B cell (primary cell): ENCODE measurements at regions not wholly inside any gene's neighbourhood (a gene's known extent, or its start where the extent isn't known, plus 50 kb on each side); places are given as distances from the start of the nearest gene placed in this dataset.

Experiments
- ATAC-seq: fragments of 200-7000 bp; cut with Tn5 transposase; one replicate; pipeline ENCODE4 v1.10.0; 2021; ENCODE audit warnings: low read depth, mild to moderate bottlenecking, moderate number of reproducible peaks, moderate library complexity
- CTCF ChIA-PET: fragments of 350-600 bp; sonication (Branson Sonifier 250); formaldehyde crosslinking; loops from one replicate; lab custom pipeline; 2021; ENCODE audit warnings: antibody characterized with exemption, inconsistent platforms; lab: Charles Lee
- POLR2A ChIA-PET: fragments of 350-600 bp; sonication (Branson Sonifier 250); formaldehyde crosslinking; loops from one replicate; lab custom pipeline; 2021; ENCODE audit warnings: antibody characterized with exemption; lab: Charles Lee
- DNase-seq: peaks from one replicate; pipeline ENCODE4 v3.0.0; 2013
- H2AFZ ChIP-seq: 2 replicates; pipeline ENCODE4 v1.6.1; 2012; ENCODE audit warnings: mild to moderate bottlenecking, low read depth, low read length; ENCODE audit not compliant: insufficient read depth, poor library complexity, severe bottlenecking
- H3K27ac ChIP-seq, 2 donors: 1 replicate in 1 of 2; 2 replicates in 1 of 2; pipeline ENCODE4 v1.5.1; 2012 to 2013; ENCODE audit warnings: low read length in 2 of 2, mild to moderate bottlenecking in 2 of 2, moderate library complexity in 1 of 2
- H3K27me3 ChIP-seq, 4 experiments: fragments of 200-600 bp in 1 of 4; sonication (generic) in 1 of 4; replicated peaks in 1 of 4; 1 replicate in 2 of 4; 2 replicates in 2 of 4; pipeline versions ENCODE4 v1.6.1 to v1.7.0; 2013 to 2016; ENCODE audit warnings: low read length in 3 of 4, mild to moderate bottlenecking in 2 of 4, mixed read lengths in 1 of 4, moderate library complexity in 1 of 4; ENCODE audit not compliant: insufficient read depth in 4 of 4, control insufficient read depth in 3 of 4; ENCODE audit errors: control extremely low read depth in 1 of 4
- H3K36me3 ChIP-seq, 2 experiments: replicated peaks in 1 of 2; 1 replicate in 1 of 2; 2 replicates in 1 of 2; pipeline versions ENCODE4 v1.6.1 to v1.7.1; 2013; ENCODE audit warnings: low read length in 1 of 2; ENCODE audit not compliant: insufficient read depth in 2 of 2, control insufficient read depth in 1 of 2; ENCODE audit errors: control extremely low read depth in 1 of 2, extremely low read depth in 1 of 2
- H3K4me1 ChIP-seq, 2 donors: fragments of 200-600 bp in 1 of 2; sonication (generic) in 1 of 2; 1 replicate in 1 of 2; 2 replicates in 1 of 2; pipeline versions ENCODE4 v1.5.1 to v1.6.1; 2013 to 2017; ENCODE audit warnings: low read length in 2 of 2; ENCODE audit not compliant: control insufficient read depth in 2 of 2, insufficient read depth in 2 of 2
- H3K4me2 ChIP-seq: replicated peaks from 2 replicates; pipeline ENCODE3; 2012; ENCODE audit warnings: mild to moderate bottlenecking, low read depth, low read length; ENCODE audit not compliant: poor library complexity, severe bottlenecking
- H3K4me3 ChIP-seq, 5 experiments: fragments of 200-600 bp in 1 of 5; sonication (generic) in 1 of 5; 1 replicate in 3 of 5; 2 replicates in 2 of 5; pipeline versions ENCODE4 v1.5.1 to v1.7.0; 2011 to 2016; ENCODE audit warnings: low read length in 4 of 5, mild to moderate bottlenecking in 4 of 5, low read depth in 2 of 5, control low read depth in 1 of 5, moderate library complexity in 1 of 5; ENCODE audit not compliant: insufficient read depth in 1 of 5; ENCODE audit errors: control extremely low read depth in 1 of 5, extremely low read depth in 1 of 5
- H3K79me2 ChIP-seq: fragments of 200-600 bp; sonication (generic); one replicate; pipeline ENCODE4 v1.6.0; 2016; ENCODE audit warnings: low read length; ENCODE audit not compliant: control insufficient read depth, insufficient read depth
- H3K9ac ChIP-seq: fragments of 200-600 bp; sonication (generic); 2 replicates; pipeline ENCODE4 v1.6.1; 2017; ENCODE audit warnings: mild to moderate bottlenecking, low read length, moderate library complexity
- H3K9me3 ChIP-seq, 3 donors: one replicate each; pipeline versions ENCODE4 v1.6.1 to v1.7.1; 2013; ENCODE audit warnings: low read length in 2 of 3; ENCODE audit not compliant: control insufficient read depth in 2 of 3, insufficient read depth in 1 of 3; ENCODE audit errors: control extremely low read depth in 1 of 3
- H4K20me1 ChIP-seq: 2 replicates; pipeline ENCODE4 v1.6.0; 2012; ENCODE audit warnings: mild to moderate bottlenecking, low read length; ENCODE audit not compliant: insufficient read depth, control insufficient read depth, poor library complexity, severe bottlenecking
- H3K27ac Mint-ChIP-seq: one replicate; pipeline ENCODE4 v1.8.0; 2021; ENCODE audit warnings: mixed read lengths
- H3K27me3 Mint-ChIP-seq: one replicate; pipeline ENCODE4 v1.8.0; 2021; ENCODE audit warnings: mixed read lengths
- H3K4me1 Mint-ChIP-seq: one replicate; pipeline ENCODE4 v1.8.0; 2021; ENCODE audit warnings: mixed read lengths
- H3K4me3 Mint-ChIP-seq: one replicate; pipeline ENCODE4 v1.8.0; 2021; ENCODE audit warnings: mixed read lengths
- H3K9me3 Mint-ChIP-seq: one replicate; pipeline ENCODE4 v1.8.0; 2022; ENCODE audit warnings: mixed read lengths; ENCODE audit not compliant: insufficient read depth
- EZH2 ChIP-seq: IDR thresholded peaks from 2 replicates; pipeline ENCODE4 v1.6.1; 2012; ENCODE audit warnings: borderline replicate concordance, low read depth, mild to moderate bottlenecking, moderate library complexity, low read length; ENCODE audit not compliant: insufficient read depth, poor library complexity, severe bottlenecking
- WGBS: methylation state at CpG from one replicate; pipeline ENCODE4 v1.1.5; 2013; ENCODE audit warnings: missing lambda C conversion rate; ENCODE audit not compliant: insufficient coverage; 5-methylcytosine and 5-hydroxymethylcytosine counted together
- intact Hi-C: fragments of 100-400 bp; cut with micrococcal nuclease; formaldehyde crosslinking; loops from one replicate; pipeline ENCODE4 v1.10.0; 2022
- TF ChIP-seq, protein P1 (sequence below): fragments of 200-600 bp; IDR thresholded peaks from one replicate; pipeline ENCODE4 v1.8.0; 2022; ENCODE audit warnings: antibody characterized with exemption, mild to moderate bottlenecking

DNA sequence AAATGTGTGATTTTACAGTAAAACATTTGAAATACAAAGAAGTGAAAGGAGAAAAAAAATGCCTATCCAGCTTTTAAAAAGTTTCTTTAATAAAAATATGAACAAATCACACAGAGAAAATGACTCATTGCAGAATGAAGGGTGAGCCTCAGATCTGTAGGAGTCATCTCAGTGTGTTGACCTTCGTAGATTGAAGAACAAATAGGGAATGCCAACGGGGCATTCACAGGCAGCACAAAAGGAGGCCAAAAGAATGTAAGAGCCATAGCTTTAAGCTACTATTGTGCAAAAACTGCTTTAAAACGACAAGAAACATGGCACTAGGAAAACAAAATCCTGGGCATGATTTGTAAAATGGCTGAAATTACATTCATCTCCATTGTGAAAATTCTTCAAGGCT, 782.7 kb upstream of the CELF2 start:
- no peaks in the 10 kb centered on the region for H3K79me2 ChIP-seq
- ATAC-seq (no peak), DNase-seq (no peak)
- Mint-ChIP-seq H3K4me1 (no peaks in the 10 kb centered on the region), H3K4me3 (no peak overlapping the region), H3K27ac (no peak overlapping the region), H3K9me3 (no peaks in the 10 kb centered on the region), H3K27me3 (no peaks in the 10 kb centered on the region)
- H3K27me3 ChIP-seq = no peaks in the 10 kb centered on the region
- 86% methylated on average over 2 of the region's 3 CpGs for WGBS
- TF ChIP-seq, protein P1, sequence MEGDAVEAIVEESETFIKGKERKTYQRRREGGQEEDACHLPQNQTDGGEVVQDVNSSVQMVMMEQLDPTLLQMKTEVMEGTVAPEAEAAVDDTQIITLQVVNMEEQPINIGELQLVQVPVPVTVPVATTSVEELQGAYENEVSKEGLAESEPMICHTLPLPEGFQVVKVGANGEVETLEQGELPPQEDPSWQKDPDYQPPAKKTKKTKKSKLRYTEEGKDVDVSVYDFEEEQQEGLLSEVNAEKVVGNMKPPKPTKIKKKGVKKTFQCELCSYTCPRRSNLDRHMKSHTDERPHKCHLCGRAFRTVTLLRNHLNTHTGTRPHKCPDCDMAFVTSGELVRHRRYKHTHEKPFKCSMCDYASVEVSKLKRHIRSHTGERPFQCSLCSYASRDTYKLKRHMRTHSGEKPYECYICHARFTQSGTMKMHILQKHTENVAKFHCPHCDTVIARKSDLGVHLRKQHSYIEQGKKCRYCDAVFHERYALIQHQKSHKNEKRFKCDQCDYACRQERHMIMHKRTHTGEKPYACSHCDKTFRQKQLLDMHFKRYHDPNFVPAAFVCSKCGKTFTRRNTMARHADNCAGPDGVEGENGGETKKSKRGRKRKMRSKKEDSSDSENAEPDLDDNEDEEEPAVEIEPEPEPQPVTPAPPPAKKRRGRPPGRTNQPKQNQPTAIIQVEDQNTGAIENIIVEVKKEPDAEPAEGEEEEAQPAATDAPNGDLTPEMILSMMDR = no peak
- TF ChIP-seq EZH2 = no peak
- no peak overlapping the region for H2AFZ ChIP-seq
- H3K36me3 ChIP-seq = no peaks in the 10 kb centered on the region
- H3K4me1 ChIP-seq = no peaks in the 10 kb centered on the region
- H3K9ac ChIP-seq = no peak overlapping the region
- no peak overlapping the region for H3K27ac ChIP-seq
- intact Hi-C loops = no loop called here
- no peaks in the 10 kb centered on the region for H3K9me3 ChIP-seq
- ChIA-PET POLR2A (no interaction called here), CTCF (no interaction called here)
- no peak overlapping the region for H3K4me2 ChIP-seq
- no peak overlapping the region for H3K4me3 ChIP-seq
- no peaks in the 10 kb centered on the region for H4K20me1 ChIP-seq

DNA sequence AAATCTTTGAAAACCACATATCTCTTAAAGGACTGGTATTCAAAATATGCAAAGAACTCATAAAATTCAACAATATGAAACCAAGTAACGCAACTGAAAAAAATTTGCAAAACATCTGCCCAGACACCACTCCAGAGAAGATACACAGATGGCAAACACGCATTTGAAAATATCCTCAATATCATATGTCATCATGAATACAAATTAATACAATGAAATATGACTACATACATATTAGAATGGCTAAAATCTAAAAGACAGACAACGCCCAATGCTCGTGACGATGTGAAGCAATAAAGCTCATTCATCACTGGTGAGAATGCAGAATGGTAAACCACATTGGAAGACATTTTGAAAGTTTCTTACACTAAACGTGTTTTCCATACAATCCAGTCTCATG, 770.1 kb upstream of the CELF2 start:
- Histone ChIP-seq H4K20me1 (no peaks in the 10 kb centered on the region), H3K36me3 (no peaks in the 10 kb centered on the region), H3K79me2 (no peaks in the 10 kb centered on the region), H2AFZ (no peak overlapping the region), H3K4me1 (no peaks in the 10 kb centered on the region), H3K27ac (no peak overlapping the region), H3K4me3 (no peak overlapping the region), H3K4me2 (no peak overlapping the region), H3K27me3 (no peaks in the 10 kb centered on the region), H3K9me3 (peaks cover 0 to 2% (median 0%) of the 10 kb centered on the region in 3 donors), H3K9ac (no peak overlapping the region)
- ATAC-seq (no peak), DNase-seq (no peak)
- TF ChIP-seq, protein P1 = no peak
- no peaks in the 10 kb centered on the region for H3K4me1 Mint-ChIP-seq
- 88% methylated on average over 2 of the region's 6 CpGs for WGBS
- H3K9me3 Mint-ChIP-seq = no peaks in the 10 kb centered on the region
- POLR2A ChIA-PET = no interaction called here
- no peak overlapping the region for H3K27ac Mint-ChIP-seq
- no peaks in the 10 kb centered on the region for H3K27me3 Mint-ChIP-seq
- H3K4me3 Mint-ChIP-seq = no peak overlapping the region
- intact Hi-C loops = no loop called here
- CTCF ChIA-PET = no interaction called here
